CD4-positive, alpha-beta T cell treated with Interleukin-10 for 1 hour (primary cell): ENCODE measurements at regions not wholly inside any gene's neighbourhood (a gene's known extent, or its start where the extent isn't known, plus 50 kb on each side); places are given as distances from the start of the nearest gene placed in this dataset.
"Not testable (repeated sequence)": the region's sequence is repeated elsewhere in the genome, so short reads cannot be mapped to it uniquely, and the experiment has no call there.

Source experiments
- DNase-seq: peaks from one replicate; pipeline ENCODE4 v3.0.0-alpha.2; 2020

DNA sequence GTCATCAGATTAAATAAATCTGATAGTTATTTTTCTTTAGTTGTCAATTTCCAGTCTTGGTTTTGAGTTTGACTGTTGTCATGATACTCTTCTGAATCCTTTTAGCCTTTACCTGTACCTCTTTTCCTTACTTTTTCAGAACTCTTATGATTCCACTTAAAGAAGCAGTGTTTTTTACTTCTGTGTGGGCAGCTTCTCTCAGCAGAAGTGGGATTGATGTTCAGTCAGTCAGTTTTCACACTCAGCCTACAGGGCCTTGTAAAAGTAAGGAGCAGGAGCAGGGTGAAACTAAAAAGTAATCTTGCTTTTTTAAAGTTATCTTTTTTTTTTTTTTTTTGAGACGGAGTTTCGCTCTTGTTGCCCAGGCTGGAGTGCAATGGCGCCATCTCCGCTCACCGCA is 75.1 kb downstream of the HAUS1 start:
- DNase-seq: no peak

DNA sequence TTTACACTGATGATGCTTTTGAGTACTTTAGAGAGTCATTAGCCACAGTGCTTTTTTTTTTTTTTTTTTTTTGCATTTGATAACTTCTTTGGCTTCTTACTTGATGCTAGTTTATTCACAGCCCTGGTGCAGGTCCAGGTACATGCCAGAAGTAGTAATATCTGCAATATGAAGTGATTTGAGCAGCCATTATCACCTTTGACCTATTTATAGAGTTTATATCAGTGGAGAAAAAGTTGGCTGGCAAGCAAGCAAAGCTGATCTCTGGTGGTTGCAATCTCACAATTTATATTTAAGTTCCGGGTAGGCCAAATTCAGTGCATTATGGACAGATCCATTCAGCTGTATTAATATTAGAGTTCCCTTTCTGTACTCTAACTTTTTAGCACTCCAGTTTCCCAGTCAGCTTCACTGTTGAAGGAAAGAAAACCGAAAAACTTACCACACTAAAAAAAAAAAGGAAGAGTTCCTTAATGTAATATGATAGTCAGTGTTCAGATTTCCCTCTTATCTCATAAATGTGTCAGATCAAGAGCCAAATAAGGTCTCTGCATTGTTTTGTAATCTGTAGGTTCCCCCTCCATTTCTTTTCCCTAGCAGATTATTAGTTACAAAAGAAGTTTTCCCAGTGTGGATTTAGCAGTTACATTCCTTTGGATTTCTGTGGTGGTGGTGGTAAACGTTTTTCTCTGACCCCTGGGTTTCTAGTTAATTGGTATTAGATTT is 78.6 kb downstream of the HAUS1 start:
- DNase-seq: no peak

DNA sequence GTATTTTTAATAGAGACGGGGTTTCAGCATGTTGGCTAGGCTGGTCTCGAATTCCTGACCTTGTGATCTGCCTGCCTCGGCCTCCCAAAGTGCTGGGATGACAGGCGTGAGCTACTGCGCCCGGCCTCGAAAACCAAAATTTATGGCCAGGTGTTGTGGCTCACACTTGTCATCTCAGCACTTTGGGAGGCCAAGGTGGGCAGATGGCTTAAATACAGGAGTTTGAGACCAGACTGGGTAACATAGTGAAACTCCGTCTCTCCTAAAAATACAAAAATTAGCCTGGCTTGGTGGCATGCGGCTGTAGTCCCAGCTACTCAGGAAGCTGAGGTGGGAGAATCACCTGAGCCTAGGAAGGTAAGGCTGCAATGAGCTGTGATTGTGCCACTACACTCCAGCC is 80.1 kb downstream of the HAUS1 start:
- DNase-seq: not testable (repeated sequence)

DNA sequence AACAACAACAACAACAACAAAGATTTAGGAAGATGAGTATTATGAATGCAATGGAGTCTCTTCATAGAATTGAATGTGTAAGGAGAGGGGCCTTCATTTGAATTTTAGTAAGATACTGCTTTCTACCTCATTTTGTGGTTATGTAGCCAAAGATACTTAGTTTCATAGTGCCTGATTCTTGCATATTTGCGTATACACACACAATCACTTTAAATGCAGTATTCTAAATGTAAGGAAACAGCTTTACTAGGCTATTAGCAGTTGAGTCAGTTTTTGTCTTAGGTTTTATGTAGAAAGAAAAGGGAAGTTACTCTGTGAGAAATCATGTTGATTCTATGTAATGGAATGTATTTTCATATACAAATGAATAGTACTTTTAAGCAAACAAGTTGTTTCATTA is 80.5 kb downstream of the HAUS1 start:
- no peak for DNase-seq

DNA sequence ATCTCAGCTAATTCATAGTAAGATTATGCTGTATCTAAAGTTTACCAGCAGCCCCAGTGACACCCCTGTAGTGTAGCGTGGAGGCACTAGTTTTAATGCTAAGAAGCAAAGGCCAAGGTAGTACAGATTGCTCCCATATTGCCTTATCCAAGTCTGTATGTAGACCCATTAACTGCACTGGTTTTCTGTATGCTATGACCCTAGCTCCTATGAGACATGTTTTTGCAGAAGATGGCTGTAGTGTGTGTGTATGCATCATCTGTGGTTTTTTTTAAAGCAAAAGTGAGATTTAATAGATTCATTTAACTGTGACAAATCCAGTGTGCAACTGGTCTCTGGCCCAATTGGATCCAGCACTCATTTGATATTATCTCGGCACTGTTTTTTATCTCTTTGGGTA is 86.5 kb downstream of the HAUS1 start:
- no peak for DNase-seq

DNA sequence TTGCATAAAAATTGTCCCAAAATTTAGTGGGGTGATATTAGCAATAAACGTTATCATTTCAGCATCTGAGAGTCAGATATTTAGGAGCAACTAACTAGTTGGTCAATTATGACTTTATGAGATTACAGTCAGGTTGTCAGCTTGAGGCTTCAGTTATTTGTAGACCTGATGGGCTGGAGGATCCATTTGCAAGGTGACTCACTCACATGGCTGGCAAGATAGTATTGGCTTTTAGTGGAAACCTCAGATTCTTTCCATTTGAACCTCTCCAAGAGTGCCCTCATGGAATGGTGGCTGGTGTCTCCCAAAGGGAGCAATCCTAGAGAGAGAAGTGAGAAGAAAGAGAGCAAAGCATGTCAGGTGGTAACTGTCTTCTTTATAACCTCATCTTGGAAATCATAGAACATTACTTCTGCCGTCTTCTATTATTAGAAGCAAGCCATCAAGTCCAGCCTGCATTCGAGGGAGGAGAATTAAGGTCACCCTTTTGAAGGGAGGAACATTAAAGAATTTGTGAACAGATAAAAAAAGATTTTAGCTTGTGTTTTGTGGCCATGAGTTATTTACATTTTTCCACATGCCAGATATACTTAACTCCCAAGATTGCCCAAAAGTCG is 92.5 kb downstream of the HAUS1 start:
- DNase-seq: no peak

DNA sequence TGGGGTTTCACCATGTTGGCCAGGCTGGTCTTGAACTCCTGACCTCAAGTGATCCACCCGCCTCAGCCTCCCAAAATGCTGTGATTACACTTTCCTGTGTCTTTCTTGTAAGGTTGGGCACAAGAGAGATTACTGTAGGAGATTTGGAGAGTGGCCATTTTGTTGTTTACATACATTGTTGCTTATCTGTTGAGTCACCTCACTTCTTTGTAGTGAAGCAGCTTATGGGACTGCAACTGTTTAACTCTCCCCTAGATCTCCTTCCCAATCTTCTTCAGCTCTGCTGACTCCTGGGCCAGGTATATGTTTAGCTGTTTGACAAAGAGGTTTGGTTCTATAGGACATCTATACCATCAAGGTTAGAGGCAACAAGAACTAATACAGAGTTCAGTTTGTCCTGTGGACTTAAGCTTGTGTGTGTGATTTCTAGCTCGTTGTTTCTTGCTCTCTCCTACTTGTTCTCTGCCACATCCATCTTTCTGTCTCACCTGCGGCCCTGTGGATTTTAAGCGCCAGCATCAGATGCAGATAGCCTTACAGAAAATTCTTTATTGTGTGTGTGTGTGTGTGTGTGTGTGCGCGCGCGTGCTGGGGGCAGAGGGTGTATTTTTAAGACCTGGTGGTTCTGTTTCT is 95.4 kb downstream of the HAUS1 start:
- DNase-seq: no peak

DNA sequence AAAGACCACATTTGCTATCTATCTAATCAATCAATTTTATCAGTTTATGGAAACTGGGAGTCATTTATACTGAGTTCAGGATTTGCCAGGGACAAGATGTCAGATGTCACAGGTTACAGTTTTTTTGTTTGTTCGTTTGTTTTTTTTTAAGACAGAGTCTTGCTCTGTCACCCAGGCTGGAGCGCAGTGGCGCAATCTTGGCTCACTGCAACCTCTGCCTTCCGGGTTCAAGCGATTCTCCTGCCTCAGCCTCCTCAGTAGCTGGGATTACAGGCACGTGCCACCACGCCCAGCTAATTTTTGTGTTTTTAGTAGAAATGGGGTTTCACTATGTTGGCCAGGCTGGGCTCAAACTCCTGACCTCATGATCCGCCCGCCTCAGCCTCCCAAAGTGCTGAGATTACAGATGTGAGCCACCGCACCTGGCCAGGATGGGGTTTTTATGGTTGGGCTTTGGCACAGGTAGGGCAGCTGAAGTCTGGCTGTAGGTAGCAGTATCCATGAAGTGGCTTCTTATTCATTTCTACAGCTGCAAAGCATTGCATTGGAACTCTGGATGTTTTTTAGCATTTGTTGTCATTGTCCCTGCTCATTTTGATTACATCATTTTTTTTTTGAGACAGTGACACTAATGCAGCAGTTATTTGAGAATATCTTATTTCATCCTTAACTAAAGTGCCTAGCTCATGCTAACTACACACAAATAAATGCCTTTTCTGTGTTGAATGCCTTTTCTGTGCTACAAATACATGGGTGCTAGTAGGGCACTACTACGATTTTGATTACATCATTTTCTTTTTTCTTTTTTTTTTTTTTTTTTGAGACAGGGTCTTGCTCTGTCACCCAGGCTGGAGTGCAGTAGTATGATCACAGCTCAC is 96.2 kb downstream of the HAUS1 start:
- DNase-seq: not testable (repeated sequence)

DNA sequence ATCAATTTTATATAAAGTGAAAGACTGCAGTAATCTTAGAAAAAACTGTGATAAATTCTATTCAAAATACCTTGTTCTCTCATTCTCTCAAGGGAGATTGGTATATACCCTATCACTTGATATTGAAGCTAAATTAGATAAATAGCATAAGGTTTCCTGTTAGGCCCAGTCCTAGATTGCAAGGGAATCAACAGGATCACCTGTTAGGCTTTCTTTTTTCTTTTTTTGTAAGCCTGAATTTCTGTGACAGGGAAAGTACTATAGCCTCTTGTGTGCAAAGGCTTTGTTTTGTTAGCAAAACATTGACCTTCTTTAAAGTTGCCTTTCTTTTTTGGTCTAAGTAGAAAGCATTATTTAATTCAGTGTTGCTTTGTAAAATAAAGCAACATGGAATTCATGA is 100.0 kb downstream of the HAUS1 start:
- DNase-seq: no peak

DNA sequence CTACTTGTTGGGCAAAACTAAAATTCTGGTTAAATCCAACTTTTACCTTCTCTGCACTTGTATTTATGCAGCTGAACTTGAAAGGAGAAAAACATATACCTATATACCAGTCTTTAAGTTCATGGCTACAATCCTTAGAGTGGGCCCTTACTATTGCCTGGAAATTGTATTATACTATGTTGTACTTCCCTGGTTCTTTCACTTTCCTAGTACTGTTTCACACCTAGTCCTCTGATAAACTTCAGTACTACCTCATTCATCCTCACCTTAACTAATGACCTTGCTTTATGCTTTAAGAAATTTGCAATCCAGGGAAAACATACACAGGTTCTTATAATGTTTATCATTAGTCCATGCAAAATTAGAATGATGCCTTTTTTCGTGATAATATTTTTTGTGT is 103.8 kb downstream of the HAUS1 start:
- no peak for DNase-seq

DNA sequence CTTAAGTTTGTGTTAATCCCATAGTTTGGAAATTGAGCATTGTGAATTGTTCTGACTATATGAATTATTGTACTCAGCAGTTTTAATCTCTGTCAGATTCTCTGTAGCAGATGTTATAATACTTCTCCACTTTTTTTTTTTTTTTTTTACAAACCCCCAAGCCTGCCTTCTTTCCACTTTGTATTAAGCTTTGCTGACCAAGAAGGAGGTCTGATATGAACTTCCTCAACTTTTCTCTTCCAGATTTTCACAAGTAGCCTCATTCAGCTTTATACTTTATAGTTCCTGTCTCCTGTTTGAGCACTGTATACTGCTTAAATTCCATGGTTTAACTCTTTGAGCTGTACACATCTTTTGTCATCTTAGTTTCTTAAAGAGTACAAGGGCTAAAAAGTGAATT is 105.0 kb downstream of the HAUS1 start:
- no peak for DNase-seq

DNA sequence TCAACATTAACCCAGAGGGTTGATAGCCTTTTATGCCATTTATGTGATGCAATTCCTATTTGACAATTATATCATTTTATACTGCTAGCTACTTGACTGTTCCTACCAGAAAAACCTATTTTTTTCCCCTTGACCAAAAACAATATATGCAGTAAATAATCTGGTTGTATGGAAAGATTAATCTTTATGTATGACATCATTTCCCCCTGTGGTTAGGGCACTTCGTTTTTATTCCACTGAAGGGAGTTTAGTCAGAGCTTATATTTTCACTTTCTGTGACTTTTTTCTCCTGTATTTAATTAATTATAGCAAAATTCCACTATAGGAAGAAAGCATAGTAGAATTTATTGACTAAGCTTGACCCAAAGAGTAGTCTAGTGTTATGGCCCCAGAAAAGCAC is 107.6 kb downstream of the HAUS1 start:
- DNase-seq: peak; percentile 43

DNA sequence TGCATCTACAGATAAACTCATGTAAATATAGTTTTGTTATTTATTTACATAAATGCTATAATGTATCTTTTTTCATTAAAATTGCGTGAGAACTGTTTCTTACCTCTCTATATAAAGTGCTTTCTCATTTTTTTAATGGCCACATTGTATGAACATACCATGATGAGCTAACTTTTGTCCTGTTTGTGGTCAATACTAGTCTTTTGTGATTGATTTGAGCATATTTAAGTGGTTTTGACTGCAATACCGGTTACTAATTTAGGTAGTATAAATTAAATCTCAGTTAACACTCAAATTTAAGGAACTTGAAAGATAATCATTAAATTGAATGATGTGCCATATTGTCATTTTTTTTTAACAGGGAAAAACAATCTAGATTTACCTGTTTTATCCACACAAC is 108.2 kb downstream of the HAUS1 start:
- DNase-seq: no peak

DNA sequence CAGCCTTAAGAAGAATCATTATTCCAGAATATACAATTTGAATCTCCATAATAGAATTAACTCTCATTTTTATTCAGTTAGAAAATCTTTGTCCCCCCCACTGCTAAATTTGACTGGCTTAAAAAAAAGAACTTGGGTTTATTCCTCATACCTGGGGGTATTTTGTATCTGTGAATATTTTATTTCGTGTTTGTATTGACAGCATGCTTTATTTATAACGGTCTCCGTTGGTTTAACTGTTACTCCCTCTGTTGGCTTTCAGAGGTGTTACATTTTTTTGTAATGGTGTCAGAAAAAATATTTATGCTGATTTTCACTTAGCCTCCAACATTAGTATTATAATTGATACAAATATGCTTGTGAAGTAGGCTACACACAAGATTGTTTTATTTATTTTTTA is 109.1 kb downstream of the HAUS1 start:
- DNase-seq: peak; percentile 59

DNA sequence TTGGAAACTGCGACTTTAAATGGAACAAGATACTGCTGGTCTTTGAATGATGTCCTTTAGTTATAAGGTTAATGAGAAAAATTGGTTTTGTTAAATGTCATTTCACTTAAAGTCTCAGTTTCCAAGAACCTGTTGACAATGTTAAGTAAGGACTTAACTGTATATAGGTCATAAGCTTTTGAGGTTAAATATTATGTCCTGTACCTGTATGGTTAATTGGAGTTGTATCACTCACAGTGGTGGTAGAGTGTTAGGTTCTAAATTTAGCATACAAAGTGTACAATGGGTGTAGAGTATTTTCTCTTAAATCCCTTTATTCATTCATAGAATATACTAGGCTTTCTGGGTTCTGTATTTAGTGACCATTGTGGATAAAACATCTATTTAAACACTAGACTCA is 110.2 kb downstream of the HAUS1 start:
- DNase-seq: no peak

DNA sequence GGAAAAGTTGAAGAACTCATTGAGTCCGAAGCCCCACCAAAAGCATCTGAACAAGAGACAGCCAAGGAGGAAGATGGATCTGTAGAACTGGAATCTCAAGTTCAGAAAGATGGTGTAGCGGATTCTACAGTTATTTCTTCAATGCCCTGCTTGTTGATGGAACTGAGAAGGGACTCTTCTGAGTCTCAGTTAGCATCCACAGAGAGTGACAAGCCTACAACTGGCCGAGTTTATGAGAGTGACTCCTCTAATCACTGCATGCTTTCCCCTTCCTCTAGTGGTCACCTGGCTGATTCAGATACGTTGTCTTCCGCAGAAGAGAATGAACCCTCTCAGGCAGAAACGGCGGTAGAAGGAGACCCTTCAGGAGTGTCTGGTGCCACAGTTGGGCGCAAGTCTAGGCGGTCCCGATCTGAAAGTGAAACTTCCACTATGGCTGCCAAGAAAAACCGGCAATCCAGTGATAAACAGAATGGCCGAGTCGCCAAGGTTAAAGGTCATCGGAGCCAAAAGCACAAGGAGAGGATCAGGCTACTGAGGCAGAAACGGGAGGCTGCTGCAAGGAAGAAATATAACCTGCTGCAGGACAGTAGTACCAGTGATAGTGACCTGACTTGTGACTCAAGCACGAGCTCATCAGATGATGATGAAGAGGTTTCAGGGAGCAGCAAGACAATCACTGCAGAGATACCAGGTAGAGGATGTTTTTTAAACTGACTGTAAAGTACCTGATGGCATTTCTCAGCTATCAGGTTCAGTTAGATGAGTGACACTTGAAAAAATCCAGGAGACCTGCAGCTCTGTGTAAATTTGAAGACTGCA is 111.9 kb downstream of the HAUS1 start:
- DNase-seq: no peak

DNA sequence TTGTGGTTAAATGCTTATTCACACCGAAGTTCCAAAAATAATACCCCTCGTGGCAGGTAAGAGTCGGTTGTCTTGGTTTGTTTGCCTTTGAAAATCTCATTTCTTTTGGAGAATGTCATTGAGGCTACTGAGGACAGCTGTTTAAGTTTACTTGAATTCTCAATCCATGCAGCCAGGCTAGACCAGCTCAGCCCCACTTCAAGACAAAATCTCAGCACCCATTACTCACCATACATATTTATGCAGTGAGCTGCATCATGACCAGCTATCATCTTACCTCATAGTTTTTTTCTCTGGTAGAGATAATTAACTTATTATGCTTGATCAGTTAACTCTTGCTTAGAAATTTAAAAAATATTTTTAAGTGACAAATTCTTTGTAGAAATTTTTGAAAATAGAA is 115.9 kb downstream of the HAUS1 start:
- no peak for DNase-seq

DNA sequence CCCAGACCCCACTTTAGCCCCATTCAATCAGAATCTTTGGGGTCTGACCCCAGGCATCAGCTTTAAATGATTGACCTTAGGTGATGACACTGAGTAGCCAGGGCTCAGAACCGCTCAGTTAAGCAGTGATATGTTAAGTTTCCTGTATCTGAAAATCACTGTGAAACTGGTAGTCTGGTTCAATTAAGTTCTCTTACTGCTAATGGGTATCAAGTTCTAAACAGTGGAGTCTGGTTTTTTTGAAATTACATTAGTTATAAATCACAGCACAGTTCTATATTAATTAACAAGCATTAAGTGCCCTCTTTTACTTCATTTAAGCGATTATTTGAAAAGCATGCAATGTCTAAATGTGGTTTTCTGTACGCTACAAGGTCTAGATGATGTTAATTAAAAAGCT is 117.9 kb downstream of the HAUS1 start:
- DNase-seq: no peak

DNA sequence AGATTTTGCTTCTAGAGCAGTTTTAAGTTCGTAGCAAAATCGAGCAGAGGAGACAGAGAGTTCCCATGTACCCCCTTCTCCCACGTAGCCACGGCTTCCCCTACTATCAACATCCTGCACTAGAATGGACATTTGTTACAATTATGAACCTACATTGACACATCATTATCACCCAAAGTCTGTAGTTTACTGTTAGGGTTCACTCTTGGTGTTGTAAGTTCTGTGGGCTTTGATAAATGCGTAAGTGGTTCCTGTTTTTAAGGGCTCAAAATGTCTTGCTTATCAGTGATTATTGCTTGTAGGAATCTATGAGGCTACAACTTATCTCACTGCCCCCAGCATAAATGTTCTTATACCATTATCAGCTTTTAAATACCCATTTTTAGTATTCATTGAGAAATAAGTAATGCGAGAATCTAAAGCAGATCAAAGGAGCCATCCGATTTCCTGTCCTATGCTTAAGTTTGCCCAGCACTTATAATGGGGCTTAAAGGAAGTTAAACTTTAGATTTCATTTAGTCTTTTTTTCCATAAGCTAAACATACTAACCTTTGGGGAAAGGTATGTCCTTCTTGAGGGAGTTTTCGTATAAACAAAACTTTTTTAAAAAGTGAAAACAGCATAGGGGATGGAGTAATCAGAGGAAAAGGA is 118.7 kb downstream of the HAUS1 start:
- DNase-seq: peak; percentile 14

DNA sequence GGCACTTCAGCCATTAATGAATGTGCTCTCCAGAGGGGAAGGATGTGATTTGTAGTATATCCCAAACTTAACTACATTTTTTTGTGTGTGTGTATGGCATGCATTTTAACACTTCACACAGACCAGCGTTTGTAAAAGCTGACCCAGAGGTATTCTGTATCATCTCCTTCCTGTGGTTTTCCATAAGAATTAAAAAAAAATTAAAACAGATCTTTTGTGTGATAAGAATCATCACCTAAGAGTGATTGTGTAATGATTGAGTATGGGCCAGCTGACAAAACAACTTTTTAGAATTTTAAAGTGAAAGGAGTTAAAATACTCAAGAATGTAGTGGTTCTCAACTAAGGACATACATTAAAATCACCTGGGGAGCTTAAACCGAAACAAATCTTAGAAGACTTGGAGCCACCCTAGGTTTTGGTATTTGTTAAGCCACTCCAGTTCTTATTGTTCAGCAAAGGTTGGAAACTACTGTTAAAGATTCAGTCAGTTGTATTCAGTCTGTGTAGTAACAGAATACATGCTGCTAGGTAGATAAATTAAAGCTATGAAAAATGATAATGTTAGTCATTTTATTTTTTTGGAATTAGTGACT is 120.1 kb downstream of the HAUS1 start:
- no peak for DNase-seq

DNA sequence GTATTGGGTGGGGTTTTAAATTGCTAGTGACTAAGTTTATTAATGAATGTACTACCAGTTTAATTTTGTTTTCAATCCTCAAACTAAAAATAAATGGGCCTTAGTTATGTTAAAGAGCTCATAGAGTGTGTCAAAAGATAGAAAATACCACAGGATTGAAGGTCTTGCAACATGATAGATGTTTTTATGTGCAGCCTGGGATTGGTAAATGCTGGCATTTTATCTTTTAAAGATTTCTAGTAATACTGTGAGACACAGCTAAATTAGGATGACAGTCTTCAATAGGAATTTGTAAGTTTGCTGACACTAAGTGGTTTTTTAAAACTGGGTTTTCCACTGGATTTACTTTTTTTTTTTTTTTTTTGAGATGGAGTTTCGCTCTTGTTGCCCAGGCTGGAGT is 122.3 kb downstream of the HAUS1 start:
- DNase-seq: no peak

DNA sequence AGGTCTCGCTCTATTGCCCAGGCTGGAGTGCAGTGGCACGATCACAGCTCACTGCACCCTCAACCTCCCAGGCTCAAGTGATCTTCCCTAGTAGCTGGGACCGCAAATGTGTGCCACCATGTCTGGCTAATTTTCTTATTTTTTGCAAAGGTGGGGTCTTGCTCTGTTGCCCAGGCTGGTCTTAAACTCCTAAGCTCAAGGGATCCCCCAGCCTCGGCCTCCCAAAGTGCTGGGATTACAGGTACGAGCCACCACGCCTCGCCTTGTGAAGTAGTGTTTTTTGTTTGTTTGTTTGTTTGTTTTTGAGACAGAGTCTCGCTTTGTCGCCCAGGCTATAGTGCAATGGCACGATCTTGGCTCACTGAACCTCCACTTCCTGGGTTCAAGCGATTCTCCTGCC is 125.5 kb downstream of the HAUS1 start:
- not testable (repeated sequence) for DNase-seq
